ENCODE measurements at regions not wholly inside any gene's neighbourhood (a gene's known extent, or its start where the extent isn't known, plus 50 kb on each side); places are given as distances from the start of the nearest gene placed in this dataset.

- TF ChIP-seq MTA3 (IDR thresholded peaks at IDR 0.05; ENCODE audit: borderline replicate concordance, low read length), result no peak
Observed at GRCh38 chr1:199403531-199404116, 623.9 kb upstream of the NR5A2 start (continued).

DNA sequence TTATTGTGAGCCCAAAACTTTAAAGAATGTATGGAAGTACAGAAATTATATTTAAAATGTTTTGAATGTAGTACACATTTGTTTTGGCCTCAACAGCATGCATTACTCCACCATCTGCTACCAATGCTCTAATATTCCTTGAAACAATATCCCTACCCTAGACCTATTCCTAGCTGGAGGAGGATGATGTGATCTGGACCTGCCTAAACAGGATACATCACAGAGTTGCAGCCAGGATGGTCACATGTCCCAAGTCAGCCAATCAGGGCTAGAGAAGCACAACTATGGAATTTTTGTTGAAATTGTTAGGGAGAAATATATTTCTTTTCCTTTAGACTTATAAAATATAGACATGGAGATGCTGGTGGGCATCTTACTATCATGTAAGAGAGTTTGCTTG is 623.3 kb upstream of the NR5A2 start:
- intact Hi-C loops (cut with micrococcal nuclease; ENCODE audit: unreplicated experiment) (loop anchor here (5.0 kb wide), 1 partner anchor 132 kb away; no protein-coding TSS in a partner anchor), in situ Hi-C loops (cut with MboI) (no loop called here)
- RAD21 ChIA-PET (ENCODE audit: unreplicated experiment), result interaction anchor here (0.6 kb wide), 1 partner anchor 35 kb away, joined by 3 read pairs; no protein-coding TSS in a partner anchor
- no TSS peak for BruUV-seq (replicated peaks)
- Histone ChIP-seq H3K4me3 (no peak overlapping the region), H3K9ac (ENCODE audit: control insufficient read depth, insufficient read depth, low read length) (no peak overlapping the region), H3K9me3 (replicated peaks; ENCODE audit: control insufficient read depth, insufficient read depth, low read length) (no peaks in the 10 kb centered on the region), H3K27ac (ENCODE audit: control insufficient read depth, insufficient read depth) (no peak overlapping the region), H2AFZ (ENCODE audit: control insufficient read depth, low read depth, low read length) (no peak overlapping the region), H3K27me3 (replicated peaks in 1 of 2; ENCODE audit: control insufficient read depth in 2 of 2, insufficient read depth in 2 of 2, low read length in 1 of 2) (no peaks in the 10 kb centered on the region), H3K79me2 (ENCODE audit: control insufficient read depth, insufficient read depth, low read length) (no peaks in the 10 kb centered on the region), H3K36me3 (ENCODE audit: control insufficient read depth in 2 of 2, insufficient read depth in 2 of 2, low read length in 1 of 2) (no peaks in the 10 kb centered on the region), H3K4me1 (ENCODE audit: control insufficient read depth, insufficient read depth, low read length) (no peaks in the 10 kb centered on the region; the same call in 1 of the 2 replicates), H3K4me2 (ENCODE audit: control insufficient read depth, insufficient read depth) (no peak overlapping the region), H4K20me1 (ENCODE audit: control insufficient read depth, insufficient read depth) (no peaks in the 10 kb centered on the region)
- SMC1A ChIA-PET (ENCODE audit: uncharacterized antibody, unreplicated experiment), result interaction anchor here (0.7 to 3.5 kb wide), 3 partner anchors 18 to 1251 kb away, joined by 3 to 12 read pairs (median 3); no protein-coding TSS in a partner anchor
- FAIRE-seq, result no peak
- no peak for DNase-seq (ENCODE audit: low read depth, low spot score)
- no peak for ATAC-seq
- CTCF ChIA-PET, result interaction anchor here (0.7 to 0.8 kb wide), 2 partner anchors 107 to 634 kb away, joined by 3 read pairs; no protein-coding TSS in a partner anchor
- POLR2A ChIA-PET, result interaction anchor here (0.7 kb wide), 2 partner anchors 20 to 658 kb away, joined by 3 to 4 read pairs; no protein-coding TSS in a partner anchor
- TF ChIP-seq RAD51 (IDR thresholded peaks at IDR 0.05), result peak; percentile 36; the same call in 1 of the 2 replicates
- no peak for TF ChIP-seq HDAC6 (IDR thresholded peaks at IDR 0.05; ENCODE audit: unreplicated experiment)
- TF ChIP-seq USF1 (IDR thresholded peaks at IDR 0.05; ENCODE audit: borderline replicate concordance, extremely low read length, insufficient read depth, low read depth, low read length), result peak; percentile 42

- Histone ChIP-seq H3K4me2 (ENCODE audit: control insufficient read depth, insufficient read depth) (no peak overlapping the region), H3K4me1 (ENCODE audit: control insufficient read depth, insufficient read depth, low read length) (no peaks in the 10 kb centered on the region; the same call in 1 of the 2 replicates), H3K27me3 (replicated peaks in 1 of 2; ENCODE audit: control insufficient read depth in 2 of 2, insufficient read depth in 2 of 2, low read length in 1 of 2) (no peaks in the 10 kb centered on the region), H3K36me3 (ENCODE audit: control insufficient read depth in 2 of 2, insufficient read depth in 2 of 2, low read length in 1 of 2) (no peaks in the 10 kb centered on the region), H3K27ac (ENCODE audit: control insufficient read depth, insufficient read depth) (no peak overlapping the region), H3K9me3 (replicated peaks; ENCODE audit: control insufficient read depth, insufficient read depth, low read length) (no peaks in the 10 kb centered on the region), H3K9ac (ENCODE audit: control insufficient read depth, insufficient read depth, low read length) (no peak overlapping the region), H4K20me1 (ENCODE audit: control insufficient read depth, insufficient read depth) (no peaks in the 10 kb centered on the region), H3K4me3 (no peak overlapping the region), H3K79me2 (ENCODE audit: control insufficient read depth, insufficient read depth, low read length) (no peaks in the 10 kb centered on the region), H2AFZ (ENCODE audit: control insufficient read depth, low read depth, low read length) (no peak overlapping the region)
- ChIA-PET CTCF (no interaction called here), POLR2A (no interaction called here), SMC1A (ENCODE audit: uncharacterized antibody, unreplicated experiment) (no interaction called here), RAD21 (ENCODE audit: unreplicated experiment) (no interaction called here)
- in situ Hi-C loops (cut with MboI) (no loop called here), intact Hi-C loops (cut with micrococcal nuclease; ENCODE audit: unreplicated experiment) (loop anchor here (5.0 kb wide), 1 partner anchor 133 kb away; no protein-coding TSS in a partner anchor)
- TF ChIP-seq BHLHE40 (IDR thresholded peaks at IDR 0.05; ENCODE audit: borderline replicate concordance in 1 of 2, low read depth in 2 of 2, low read length in 1 of 2), result no peak
- no peak for TF ChIP-seq YY1 (IDR thresholded peaks at IDR 0.05; ENCODE audit: low read depth, low read length)
- no peak for TF ChIP-seq BACH1 (IDR thresholded peaks at IDR 0.05; ENCODE audit: borderline replicate concordance)
- TF ChIP-seq, protein P1, sequence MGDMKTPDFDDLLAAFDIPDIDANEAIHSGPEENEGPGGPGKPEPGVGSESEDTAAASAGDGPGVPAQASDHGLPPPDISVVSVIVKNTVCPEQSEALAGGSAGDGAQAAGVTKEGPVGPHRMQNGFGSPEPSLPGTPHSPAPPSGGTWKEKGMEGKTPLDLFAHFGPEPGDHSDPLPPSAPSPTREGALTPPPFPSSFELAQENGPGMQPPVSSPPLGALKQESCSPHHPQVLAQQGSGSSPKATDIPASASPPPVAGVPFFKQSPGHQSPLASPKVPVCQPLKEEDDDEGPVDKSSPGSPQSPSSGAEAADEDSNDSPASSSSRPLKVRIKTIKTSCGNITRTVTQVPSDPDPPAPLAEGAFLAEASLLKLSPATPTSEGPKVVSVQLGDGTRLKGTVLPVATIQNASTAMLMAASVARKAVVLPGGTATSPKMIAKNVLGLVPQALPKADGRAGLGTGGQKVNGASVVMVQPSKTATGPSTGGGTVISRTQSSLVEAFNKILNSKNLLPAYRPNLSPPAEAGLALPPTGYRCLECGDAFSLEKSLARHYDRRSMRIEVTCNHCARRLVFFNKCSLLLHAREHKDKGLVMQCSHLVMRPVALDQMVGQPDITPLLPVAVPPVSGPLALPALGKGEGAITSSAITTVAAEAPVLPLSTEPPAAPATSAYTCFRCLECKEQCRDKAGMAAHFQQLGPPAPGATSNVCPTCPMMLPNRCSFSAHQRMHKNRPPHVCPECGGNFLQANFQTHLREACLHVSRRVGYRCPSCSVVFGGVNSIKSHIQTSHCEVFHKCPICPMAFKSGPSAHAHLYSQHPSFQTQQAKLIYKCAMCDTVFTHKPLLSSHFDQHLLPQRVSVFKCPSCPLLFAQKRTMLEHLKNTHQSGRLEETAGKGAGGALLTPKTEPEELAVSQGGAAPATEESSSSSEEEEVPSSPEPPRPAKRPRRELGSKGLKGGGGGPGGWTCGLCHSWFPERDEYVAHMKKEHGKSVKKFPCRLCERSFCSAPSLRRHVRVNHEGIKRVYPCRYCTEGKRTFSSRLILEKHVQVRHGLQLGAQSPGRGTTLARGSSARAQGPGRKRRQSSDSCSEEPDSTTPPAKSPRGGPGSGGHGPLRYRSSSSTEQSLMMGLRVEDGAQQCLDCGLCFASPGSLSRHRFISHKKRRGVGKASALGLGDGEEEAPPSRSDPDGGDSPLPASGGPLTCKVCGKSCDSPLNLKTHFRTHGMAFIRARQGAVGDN (IDR thresholded peaks at IDR 0.05), result no peak
- no peak for TF ChIP-seq ZNF24 (IDR thresholded peaks at IDR 0.05)
- ATAC-seq, result no peak
- no peak for DNase-seq (ENCODE audit: low read depth, low spot score)
- BruUV-seq (replicated peaks), result no TSS peak
- no peak for FAIRE-seq
Observed at GRCh38 chr1:199404976-199405375, 622.5 kb upstream of the NR5A2 start.
